Stimulated activated memory B cell treated with anti-CD40 and anti-IgM and Interleukin-4, amounts not matched to agents 10 μg/mL and 1 μg/mL and 100 μg/mL, for 72 hours (primary cell): ENCODE measurements at regions not wholly inside any gene's neighbourhood (a gene's known extent, or its start where the extent isn't known, plus 50 kb on each side); places are given as distances from the start of the nearest gene placed in this dataset.
"Not testable (repeated sequence)": the region's sequence is repeated elsewhere in the genome, so short reads cannot be mapped to it uniquely, and the experiment has no call there.

Experiments
- ATAC-seq: fragments of 150-1000 bp; cut with Tn5 transposase; 2 replicates; pipeline ENCODE4 v1.10.0; 2021
- H3K27ac Mint-ChIP-seq: one replicate; pipeline ENCODE4 v1.8.0; 2022; ENCODE audit warnings: mild to moderate bottlenecking, mixed read lengths
- H3K27me3 Mint-ChIP-seq: one replicate; pipeline ENCODE4 v1.8.0; 2022; ENCODE audit warnings: mixed read lengths
- H3K36me3 Mint-ChIP-seq: one replicate; pipeline ENCODE4 v1.8.0; 2022; ENCODE audit warnings: mixed read lengths
- H3K4me1 Mint-ChIP-seq: one replicate; pipeline ENCODE4 v1.8.0; 2022; ENCODE audit warnings: mixed read lengths
- H3K4me3 Mint-ChIP-seq: one replicate; pipeline ENCODE4 v1.8.0; 2022; ENCODE audit warnings: mild to moderate bottlenecking, moderate library complexity, mixed read lengths
- H3K9me3 Mint-ChIP-seq: one replicate; pipeline ENCODE4 v1.8.0; 2022; ENCODE audit warnings: mixed read lengths

GRCh38 chr20:1766731-1767130 lies 109.2 kb upstream of the SIRPG start:
- Mint-ChIP-seq H3K4me3 (no peak overlapping the region), H3K27ac (no peak overlapping the region), H3K4me1 (peaks cover 4% of the 10 kb centered on the region), H3K36me3 (no peaks in the 10 kb centered on the region), H3K9me3 (no peaks in the 10 kb centered on the region), H3K27me3 (no peaks in the 10 kb centered on the region)
- ATAC-seq, result no peak

- no peak overlapping the region for H3K4me3 Mint-ChIP-seq
- peak; percentile 88 for ATAC-seq
- H3K4me1 Mint-ChIP-seq, result peaks cover 4% of the 10 kb centered on the region
- H3K36me3 Mint-ChIP-seq, result no peaks in the 10 kb centered on the region
- H3K27me3 Mint-ChIP-seq, result peaks cover 9% of the 10 kb centered on the region
- H3K9me3 Mint-ChIP-seq, result no peaks in the 10 kb centered on the region
- no peak overlapping the region for H3K27ac Mint-ChIP-seq
Observed at GRCh38 chr20:1764136-1765033, 106.8 kb upstream of the SIRPG start.

- no peaks in the 10 kb centered on the region for H3K36me3 Mint-ChIP-seq
- H3K9me3 Mint-ChIP-seq, result no peaks in the 10 kb centered on the region
- peaks cover 9% of the 10 kb centered on the region for H3K27me3 Mint-ChIP-seq
- no peak overlapping the region for H3K4me3 Mint-ChIP-seq
- peaks cover 13% of the 10 kb centered on the region for H3K4me1 Mint-ChIP-seq
- ATAC-seq, result no peak
- no peak overlapping the region for H3K27ac Mint-ChIP-seq
Observed at GRCh38 chr20:1761598-1761997, 104.0 kb upstream of the SIRPG start.

GRCh38 chr20:1761116-1761515 lies 103.5 kb upstream of the SIRPG start:
- Mint-ChIP-seq H3K27me3 (peaks cover 9% of the 10 kb centered on the region), H3K27ac (no peak overlapping the region)
- ATAC-seq, result no peak

GRCh38 chr20:1758765-1759164 lies 101.2 kb upstream of the SIRPG start:
- Mint-ChIP-seq H3K27me3 (peaks cover 9% of the 10 kb centered on the region), H3K9me3 (no peaks in the 10 kb centered on the region), H3K4me1 (peaks cover 21% of the 10 kb centered on the region), H3K4me3 (no peak overlapping the region), H3K36me3 (no peaks in the 10 kb centered on the region), H3K27ac (no peak overlapping the region)
- ATAC-seq, result no peak

More at GRCh38 chr20:1761116-1761515, 103.5 kb upstream of the SIRPG start:
- Mint-ChIP-seq H3K4me3 (no peak overlapping the region), H3K9me3 (no peaks in the 10 kb centered on the region), H3K36me3 (no peaks in the 10 kb centered on the region), H3K4me1 (peaks cover 13% of the 10 kb centered on the region)

- H3K4me3 Mint-ChIP-seq, result no peak overlapping the region
- no peaks in the 10 kb centered on the region for H3K36me3 Mint-ChIP-seq
- no peak overlapping the region for H3K27ac Mint-ChIP-seq
- peaks cover 2% of the 10 kb centered on the region for H3K9me3 Mint-ChIP-seq
- ATAC-seq, result no peak
- peaks cover 24% of the 10 kb centered on the region for H3K4me1 Mint-ChIP-seq
- peaks cover 9% of the 10 kb centered on the region for H3K27me3 Mint-ChIP-seq
Observed at GRCh38 chr20:1757606-1758512, 100.3 kb upstream of the SIRPG start.

GRCh38 chr20:1757072-1757471 lies 99.5 kb upstream of the SIRPG start:
- no peak for ATAC-seq
- Mint-ChIP-seq H3K27me3 (peaks cover 9% of the 10 kb centered on the region), H3K9me3 (peaks cover 9% of the 10 kb centered on the region), H3K4me3 (no peak overlapping the region), H3K27ac (no peak overlapping the region), H3K4me1 (peaks cover 24% of the 10 kb centered on the region), H3K36me3 (peaks cover 6% of the 10 kb centered on the region)

- Mint-ChIP-seq H3K27ac (no peak overlapping the region), H3K4me1 (peaks cover 24% of the 10 kb centered on the region), H3K27me3 (no peaks in the 10 kb centered on the region), H3K4me3 (no peak overlapping the region), H3K9me3 (peaks cover 17% of the 10 kb centered on the region), H3K36me3 (peaks cover 14% of the 10 kb centered on the region)
- ATAC-seq, result no peak
Observed at GRCh38 chr20:1754749-1755148, 97.2 kb upstream of the SIRPG start.

- Mint-ChIP-seq H3K4me1 (peaks cover 24% of the 10 kb centered on the region), H3K9me3 (peaks cover 17% of the 10 kb centered on the region), H3K36me3 (peaks cover 14% of the 10 kb centered on the region), H3K4me3 (no peak overlapping the region), H3K27me3 (no peaks in the 10 kb centered on the region), H3K27ac (no peak overlapping the region)
- no peak for ATAC-seq
Observed at GRCh38 chr20:1754306-1754705, 96.7 kb upstream of the SIRPG start.

- ATAC-seq, result no peak
- H3K4me3 Mint-ChIP-seq, result no peak overlapping the region
- peaks cover 14% of the 10 kb centered on the region for H3K36me3 Mint-ChIP-seq
- no peak overlapping the region for H3K27ac Mint-ChIP-seq
- H3K9me3 Mint-ChIP-seq, result peaks cover 17% of the 10 kb centered on the region
- H3K4me1 Mint-ChIP-seq, result peaks cover 17% of the 10 kb centered on the region
- H3K27me3 Mint-ChIP-seq, result no peaks in the 10 kb centered on the region
Observed at GRCh38 chr20:1752045-1752444, 94.5 kb upstream of the SIRPG start.

GRCh38 chr20:1748777-1749176 lies 91.2 kb upstream of the SIRPG start:
- ATAC-seq, result no peak
- peaks cover 17% of the 10 kb centered on the region for H3K9me3 Mint-ChIP-seq
- H3K27me3 Mint-ChIP-seq, result no peaks in the 10 kb centered on the region
- no peak overlapping the region for H3K4me3 Mint-ChIP-seq
- peaks cover 14% of the 10 kb centered on the region for H3K36me3 Mint-ChIP-seq
- H3K4me1 Mint-ChIP-seq, result peaks cover 3% of the 10 kb centered on the region
- no peak overlapping the region for H3K27ac Mint-ChIP-seq

GRCh38 chr20:1747953-1748577 lies 90.5 kb upstream of the SIRPG start:
- Mint-ChIP-seq H3K27me3 (no peaks in the 10 kb centered on the region), H3K36me3 (peaks cover 14% of the 10 kb centered on the region), H3K9me3 (peaks cover 17% of the 10 kb centered on the region), H3K27ac (no peak overlapping the region), H3K4me1 (no peaks in the 10 kb centered on the region), H3K4me3 (no peak overlapping the region)
- no peak for ATAC-seq

- H3K9me3 Mint-ChIP-seq, H3K27ac Mint-ChIP-seq, H3K4me3 Mint-ChIP-seq, H3K27me3 Mint-ChIP-seq, ATAC-seq, H3K36me3 Mint-ChIP-seq: not testable (repeated sequence)
- peaks cover 10% of the 10 kb centered on the region for H3K4me1 Mint-ChIP-seq
Observed at GRCh38 chr20:1742049-1742434, 84.5 kb upstream of the SIRPG start.

GRCh38 chr20:1741309-1742048 lies 83.9 kb upstream of the SIRPG start:
- Mint-ChIP-seq H3K4me1 (peaks cover 10% of the 10 kb centered on the region), H3K9me3 (no peaks in the 10 kb centered on the region), H3K27ac (no peak overlapping the region), H3K36me3 (no peaks in the 10 kb centered on the region), H3K27me3 (no peaks in the 10 kb centered on the region), H3K4me3 (no peak overlapping the region)
- ATAC-seq, result peak; percentile 84

- H3K4me1 Mint-ChIP-seq, result peaks cover 10% of the 10 kb centered on the region
- no peak overlapping the region for H3K27ac Mint-ChIP-seq
- no peak for ATAC-seq
- peaks cover 7% of the 10 kb centered on the region for H3K27me3 Mint-ChIP-seq
- H3K4me3 Mint-ChIP-seq, result no peak overlapping the region
- H3K9me3 Mint-ChIP-seq, result no peaks in the 10 kb centered on the region
- no peaks in the 10 kb centered on the region for H3K36me3 Mint-ChIP-seq
Observed at GRCh38 chr20:1737134-1737533, 79.6 kb upstream of the SIRPG start.
